Ishikawa (cell line): ENCODE measurements at regions not wholly inside any gene's neighbourhood (a gene's known extent, or its start where the extent isn't known, plus 50 kb on each side); places are given as distances from the start of the nearest gene placed in this dataset.

ENCODE experiments used
- CEBPB ChIP-seq: IDR thresholded peaks from 2 replicates; pipeline ENCODE4 v1.6.1; 2012
- CREB1 ChIP-seq: IDR thresholded peaks from 2 replicates; pipeline ENCODE4 v1.6.1; 2012; ENCODE audit warnings: low read depth
- EGR1 ChIP-seq: IDR thresholded peaks from 2 replicates; pipeline ENCODE4 v1.6.1; 2012
- EP300 ChIP-seq: IDR thresholded peaks from 2 replicates; pipeline ENCODE4 v1.6.1; 2012; ENCODE audit warnings: borderline replicate concordance
- FOXM1 ChIP-seq: IDR thresholded peaks from 2 replicates; pipeline ENCODE4 v1.6.1; 2012; ENCODE audit warnings: low read depth, borderline replicate concordance
- NFIC ChIP-seq: IDR thresholded peaks from 2 replicates; pipeline ENCODE4 v1.6.1; 2012
- RAD21 ChIP-seq: IDR thresholded peaks from 2 replicates; pipeline ENCODE4 v1.6.1; 2012; ENCODE audit warnings: low read depth
- TAF1 ChIP-seq: IDR thresholded peaks from 2 replicates; pipeline ENCODE4 v1.6.1; 2012; ENCODE audit warnings: low read depth, mild to moderate bottlenecking
- TCF12 ChIP-seq: IDR thresholded peaks from 2 replicates; pipeline ENCODE4 v1.6.1; 2012; ENCODE audit warnings: low read depth
- TEAD4 ChIP-seq: IDR thresholded peaks from 2 replicates; pipeline ENCODE4 v1.6.1; 2012
- YY1 ChIP-seq: IDR thresholded peaks from 2 replicates; pipeline ENCODE4 v1.6.1; 2012; ENCODE audit warnings: low read depth
- ZBTB7A ChIP-seq: IDR thresholded peaks from 2 replicates; pipeline ENCODE4 v1.6.1; 2012; ENCODE audit warnings: low read depth
- TF ChIP-seq, protein P1 (sequence below): IDR thresholded peaks from 2 replicates; pipeline ENCODE4 v1.6.1; 2012
- TF ChIP-seq, protein P2 (sequence below): IDR thresholded peaks from 2 replicates; pipeline ENCODE4 v1.6.1; 2012
- TF ChIP-seq, protein P3 (sequence below): IDR thresholded peaks from 2 replicates; pipeline ENCODE4 v1.6.1; 2012; ENCODE audit warnings: low read depth, mild to moderate bottlenecking

DNA sequence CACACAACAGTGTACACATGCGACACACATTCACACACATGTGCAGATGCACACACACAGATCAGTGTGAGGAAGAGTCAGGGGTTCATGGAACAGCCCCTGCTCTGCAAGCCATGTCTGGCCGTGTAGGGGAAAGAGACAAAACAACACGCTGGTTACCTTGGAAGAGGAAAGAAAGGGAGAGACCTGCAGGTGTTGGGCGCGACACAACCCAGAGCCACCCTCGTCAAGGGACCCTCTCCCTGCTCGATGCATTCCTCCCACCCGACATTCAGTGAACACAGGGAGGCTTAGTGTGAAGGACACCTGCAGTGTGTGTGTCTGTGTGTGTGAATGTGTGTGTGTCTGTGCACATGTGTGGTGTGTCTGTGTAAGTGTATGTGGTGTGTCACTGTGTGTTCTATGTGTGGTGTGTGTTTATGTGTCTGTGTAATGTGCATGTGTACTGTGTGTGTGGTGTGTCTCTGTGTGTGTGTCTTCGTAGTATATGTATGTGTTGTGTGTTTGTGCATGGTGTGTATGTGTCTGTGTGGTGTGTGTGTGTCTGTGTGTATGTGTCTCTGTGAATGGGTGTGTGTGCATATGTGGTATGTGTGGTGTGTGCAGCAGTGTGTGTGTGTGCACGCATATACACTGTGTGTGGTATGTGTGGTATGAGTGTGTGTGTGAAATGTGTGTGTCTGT lies 69.5 kb upstream of the PITRM1 start:
- TF ChIP-seq, protein P1, sequence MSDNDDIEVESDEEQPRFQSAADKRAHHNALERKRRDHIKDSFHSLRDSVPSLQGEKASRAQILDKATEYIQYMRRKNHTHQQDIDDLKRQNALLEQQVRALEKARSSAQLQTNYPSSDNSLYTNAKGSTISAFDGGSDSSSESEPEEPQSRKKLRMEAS = no peak
- TF ChIP-seq, protein P2, sequence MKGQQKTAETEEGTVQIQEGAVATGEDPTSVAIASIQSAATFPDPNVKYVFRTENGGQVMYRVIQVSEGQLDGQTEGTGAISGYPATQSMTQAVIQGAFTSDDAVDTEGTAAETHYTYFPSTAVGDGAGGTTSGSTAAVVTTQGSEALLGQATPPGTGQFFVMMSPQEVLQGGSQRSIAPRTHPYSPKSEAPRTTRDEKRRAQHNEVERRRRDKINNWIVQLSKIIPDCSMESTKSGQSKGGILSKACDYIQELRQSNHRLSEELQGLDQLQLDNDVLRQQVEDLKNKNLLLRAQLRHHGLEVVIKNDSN = no peak
- TF ChIP-seq TAF1 (no peak), RAD21 (no peak), TCF12 (no peak), CEBPB (no peak), FOXM1 (no peak), EP300 (no peak), TEAD4 (no peak)
- TF ChIP-seq, protein P3, sequence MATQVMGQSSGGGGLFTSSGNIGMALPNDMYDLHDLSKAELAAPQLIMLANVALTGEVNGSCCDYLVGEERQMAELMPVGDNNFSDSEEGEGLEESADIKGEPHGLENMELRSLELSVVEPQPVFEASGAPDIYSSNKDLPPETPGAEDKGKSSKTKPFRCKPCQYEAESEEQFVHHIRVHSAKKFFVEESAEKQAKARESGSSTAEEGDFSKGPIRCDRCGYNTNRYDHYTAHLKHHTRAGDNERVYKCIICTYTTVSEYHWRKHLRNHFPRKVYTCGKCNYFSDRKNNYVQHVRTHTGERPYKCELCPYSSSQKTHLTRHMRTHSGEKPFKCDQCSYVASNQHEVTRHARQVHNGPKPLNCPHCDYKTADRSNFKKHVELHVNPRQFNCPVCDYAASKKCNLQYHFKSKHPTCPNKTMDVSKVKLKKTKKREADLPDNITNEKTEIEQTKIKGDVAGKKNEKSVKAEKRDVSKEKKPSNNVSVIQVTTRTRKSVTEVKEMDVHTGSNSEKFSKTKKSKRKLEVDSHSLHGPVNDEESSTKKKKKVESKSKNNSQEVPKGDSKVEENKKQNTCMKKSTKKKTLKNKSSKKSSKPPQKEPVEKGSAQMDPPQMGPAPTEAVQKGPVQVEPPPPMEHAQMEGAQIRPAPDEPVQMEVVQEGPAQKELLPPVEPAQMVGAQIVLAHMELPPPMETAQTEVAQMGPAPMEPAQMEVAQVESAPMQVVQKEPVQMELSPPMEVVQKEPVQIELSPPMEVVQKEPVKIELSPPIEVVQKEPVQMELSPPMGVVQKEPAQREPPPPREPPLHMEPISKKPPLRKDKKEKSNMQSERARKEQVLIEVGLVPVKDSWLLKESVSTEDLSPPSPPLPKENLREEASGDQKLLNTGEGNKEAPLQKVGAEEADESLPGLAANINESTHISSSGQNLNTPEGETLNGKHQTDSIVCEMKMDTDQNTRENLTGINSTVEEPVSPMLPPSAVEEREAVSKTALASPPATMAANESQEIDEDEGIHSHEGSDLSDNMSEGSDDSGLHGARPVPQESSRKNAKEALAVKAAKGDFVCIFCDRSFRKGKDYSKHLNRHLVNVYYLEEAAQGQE = no peak

DNA sequence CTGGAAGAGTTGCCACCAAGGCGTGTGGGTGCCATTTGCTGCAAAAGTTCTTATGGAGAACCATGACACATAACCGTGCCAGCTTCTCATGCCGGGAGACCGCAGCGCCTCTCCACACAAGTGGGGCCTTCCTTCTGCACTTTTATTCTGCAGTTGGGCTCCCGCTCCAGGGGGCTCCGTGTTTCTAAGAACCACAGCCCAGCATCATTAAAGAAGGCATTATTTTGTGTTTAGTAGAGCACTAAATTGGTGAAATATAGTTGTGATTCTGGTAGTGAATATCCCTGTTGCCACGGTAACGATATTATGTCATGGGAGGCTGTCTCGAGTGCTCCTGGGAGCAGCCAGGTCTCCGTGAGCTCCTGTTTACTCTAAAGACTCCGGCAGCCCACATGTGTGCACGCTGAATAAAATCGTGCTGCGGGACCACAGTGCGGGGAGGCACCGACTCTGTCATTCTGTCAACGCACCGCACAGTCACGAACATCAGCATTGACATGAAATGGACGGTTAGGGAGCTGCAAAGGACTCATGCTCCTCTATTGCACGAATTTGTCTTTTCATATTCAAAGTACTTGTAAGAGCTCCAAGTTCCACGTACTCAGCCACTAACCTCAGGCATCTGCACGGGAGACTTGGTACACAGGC lies 68.8 kb upstream of the PITRM1 start:
- TF ChIP-seq, protein P2 = no peak
- TF ChIP-seq, protein P3 = no peak
- TF ChIP-seq TCF12 = no peak
- no peak for TF ChIP-seq ZBTB7A

DNA sequence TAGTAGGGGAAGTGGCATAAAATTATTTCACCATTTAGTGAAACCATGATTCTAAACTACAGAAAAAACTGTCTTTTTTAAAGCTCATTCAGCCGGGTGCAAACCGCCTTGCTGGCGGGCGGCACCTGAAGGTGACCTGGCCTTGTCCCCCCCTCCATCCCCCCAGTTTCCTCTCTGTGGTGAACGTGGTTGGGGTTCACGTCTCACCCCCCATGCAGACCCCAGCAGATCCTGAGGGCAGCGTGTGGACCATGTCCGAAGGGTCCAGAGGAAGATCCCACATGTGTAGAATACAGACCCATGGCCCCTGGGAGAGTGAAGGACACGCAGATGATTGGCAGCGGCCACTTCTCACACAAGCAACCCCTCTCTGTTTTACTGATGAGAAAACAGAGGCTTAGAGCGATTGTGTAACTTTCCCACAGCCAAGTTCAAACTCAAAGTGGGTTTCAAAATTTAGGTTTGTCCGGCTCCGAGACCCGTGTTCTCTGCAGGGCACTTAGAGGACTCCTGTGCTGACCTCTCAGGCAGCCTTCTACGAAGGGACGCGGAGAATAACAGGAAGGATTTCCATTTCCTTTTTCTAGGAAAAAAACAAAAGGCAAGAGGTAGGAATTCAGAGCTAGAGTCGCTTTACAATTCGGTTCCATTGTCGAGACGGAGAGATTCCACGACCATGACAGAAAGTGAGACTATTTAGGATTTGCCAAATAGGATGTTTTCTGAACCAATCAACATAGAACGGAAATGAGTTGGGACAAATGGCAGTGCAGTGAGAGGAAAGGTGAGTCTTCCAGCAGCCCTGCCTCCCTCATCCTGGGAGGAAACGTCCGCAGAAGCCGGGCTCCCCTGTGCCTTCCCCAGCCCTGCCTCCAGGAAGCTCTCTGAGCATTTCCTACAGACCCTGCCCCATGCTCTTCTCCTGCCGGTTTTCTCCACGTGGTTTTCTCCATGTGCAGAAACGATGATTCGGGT lies 67.6 kb upstream of the PITRM1 start:
- TF ChIP-seq, protein P2 = no peak
- TF ChIP-seq TCF12 (no peak), TAF1 (no peak), RAD21 (no peak), NFIC (no peak), TEAD4 (no peak), CREB1 (no peak), EGR1 (no peak), YY1 (no peak), ZBTB7A (no peak), FOXM1 (no peak), EP300 (no peak), CEBPB (no peak)
- TF ChIP-seq, protein P1 = no peak
- TF ChIP-seq, protein P3 = no peak
